ENCODE measurements at regions not wholly inside any gene's neighbourhood (a gene's known extent, or its start where the extent isn't known, plus 50 kb on each side); places are given as distances from the start of the nearest gene placed in this dataset.

GRCh38 chr2:199583676-199584075 is 125.9 kb upstream of the SATB2 start:
- no peak for DNase-seq
- TF ChIP-seq CTCF (IDR thresholded peaks at IDR 0.05; ENCODE audit: low read depth, low read length, missing control alignments) = no peak
- Histone ChIP-seq H3K36me3 (replicated peaks) (no peaks in the 10 kb centered on the region), H3K27me3 (replicated peaks) (no peaks in the 10 kb centered on the region), H3K4me3 (ENCODE audit: low read depth, low read length) (no peak overlapping the region), H3K27ac (no peak overlapping the region)
- in situ Hi-C loops (cut with HindIII; ENCODE audit: low pct_ligation_motif_present, low sequenced_read_pairs) = no loop called here

DNA sequence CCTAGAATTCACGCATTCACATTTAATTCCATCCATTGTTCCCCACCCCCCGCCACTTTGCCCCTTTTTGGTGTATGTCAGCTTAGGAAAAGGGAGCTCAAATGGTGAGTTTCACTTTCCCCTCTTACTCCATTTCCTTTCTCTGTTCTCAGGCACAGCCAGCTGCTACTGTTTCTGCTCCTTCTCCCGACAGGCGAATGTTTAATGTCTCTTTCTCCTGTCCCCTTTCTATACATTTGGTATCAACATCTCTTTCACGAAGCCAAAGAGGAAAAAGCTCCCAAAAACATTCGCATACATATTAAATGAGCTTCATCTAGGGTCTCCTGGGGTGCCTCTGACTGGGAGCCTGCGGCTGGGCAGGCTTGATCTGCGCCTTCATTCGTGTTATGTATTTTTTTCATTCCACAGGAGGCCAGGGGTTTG is 124.2 kb upstream of the SATB2 start:
- H3K27me3 ChIP-seq (replicated peaks) = no peaks in the 10 kb centered on the region
- no peaks in the 10 kb centered on the region for H3K36me3 ChIP-seq (replicated peaks)
- H3K27ac ChIP-seq = no peak overlapping the region
- in situ Hi-C loops (cut with HindIII; ENCODE audit: low pct_ligation_motif_present, low sequenced_read_pairs) = no loop called here
- TF ChIP-seq CTCF (IDR thresholded peaks at IDR 0.05; ENCODE audit: low read depth, low read length, missing control alignments) = no peak
- peak; percentile 9 for DNase-seq
- peak overlapping the region; percentile 53 for H3K4me3 ChIP-seq (ENCODE audit: low read depth, low read length)

- no peaks in the 10 kb centered on the region for H3K36me3 ChIP-seq (replicated peaks)
- H3K27ac ChIP-seq = no peak overlapping the region
- in situ Hi-C loops (cut with HindIII; ENCODE audit: low pct_ligation_motif_present, low sequenced_read_pairs) = no loop called here
- H3K4me3 ChIP-seq (ENCODE audit: low read depth, low read length) = peak overlapping the region; percentile 53
- H3K27me3 ChIP-seq (replicated peaks) = no peaks in the 10 kb centered on the region
- TF ChIP-seq CTCF (IDR thresholded peaks at IDR 0.05; ENCODE audit: low read depth, low read length, missing control alignments) = no peak
- DNase-seq = no peak
Measured at GRCh38 chr2:199581408-199581807, 123.7 kb upstream of the SATB2 start.

DNA sequence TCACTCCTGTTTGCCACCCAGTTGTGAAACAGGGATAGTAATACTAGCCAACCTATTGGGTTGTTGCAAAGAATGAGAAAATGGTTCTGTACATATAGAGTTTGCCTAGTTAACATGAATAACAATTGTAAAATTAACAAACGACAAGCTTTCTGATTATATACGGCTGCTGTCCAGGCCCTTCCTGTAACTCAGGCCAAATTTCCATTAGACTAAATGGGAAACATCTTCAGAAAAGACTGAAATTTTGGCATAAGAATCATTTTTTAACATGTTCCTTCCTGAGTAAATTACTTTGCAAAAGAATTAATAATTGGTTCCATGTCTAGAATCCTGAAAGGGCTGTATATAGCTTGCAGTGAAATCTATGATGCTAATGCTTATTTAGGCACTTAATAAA is 117.7 kb upstream of the SATB2 start:
- no peak for DNase-seq
- Histone ChIP-seq H3K27me3 (replicated peaks) (no peaks in the 10 kb centered on the region), H3K36me3 (replicated peaks) (no peaks in the 10 kb centered on the region), H3K4me3 (ENCODE audit: low read depth, low read length) (no peak overlapping the region), H3K27ac (no peak overlapping the region)
- no peak for TF ChIP-seq CTCF (IDR thresholded peaks at IDR 0.05; ENCODE audit: low read depth, low read length, missing control alignments)
- in situ Hi-C loops (cut with HindIII; ENCODE audit: low pct_ligation_motif_present, low sequenced_read_pairs) = no loop called here

DNA sequence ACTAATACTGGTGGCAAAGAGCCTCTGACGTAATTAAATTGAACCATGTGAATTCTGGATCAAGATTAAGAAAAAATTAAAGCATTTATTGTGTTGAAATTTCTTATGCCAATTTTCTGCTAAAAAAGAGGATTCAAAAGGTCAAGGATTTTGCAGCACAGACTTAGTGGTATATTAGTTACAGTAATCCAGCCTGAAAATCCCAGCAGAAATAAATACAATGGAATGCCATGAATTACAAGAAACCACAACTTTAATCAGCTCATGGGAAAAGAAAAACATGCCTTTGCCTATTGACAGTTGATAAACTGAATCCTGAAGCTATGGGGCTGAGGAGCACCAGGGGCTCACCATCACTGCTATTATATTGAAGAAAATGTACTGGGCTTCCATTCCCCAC is 114.8 kb upstream of the SATB2 start:
- H3K27me3 ChIP-seq (replicated peaks) = no peaks in the 10 kb centered on the region
- no peak overlapping the region for H3K27ac ChIP-seq
- H3K4me3 ChIP-seq (ENCODE audit: low read depth, low read length) = no peak overlapping the region
- no peak for TF ChIP-seq CTCF (IDR thresholded peaks at IDR 0.05; ENCODE audit: low read depth, low read length, missing control alignments)
- in situ Hi-C loops (cut with HindIII; ENCODE audit: low pct_ligation_motif_present, low sequenced_read_pairs) = no loop called here
- DNase-seq = no peak
- H3K36me3 ChIP-seq (replicated peaks) = no peaks in the 10 kb centered on the region

GRCh38 chr2:199570934-199571333 is 113.2 kb upstream of the SATB2 start:
- no peak for TF ChIP-seq CTCF (IDR thresholded peaks at IDR 0.05; ENCODE audit: low read depth, low read length, missing control alignments)

More at GRCh38 chr2:199570934-199571333, 113.2 kb upstream of the SATB2 start:
- H3K4me3 ChIP-seq (ENCODE audit: low read depth, low read length) = no peak overlapping the region
- H3K36me3 ChIP-seq (replicated peaks) = no peaks in the 10 kb centered on the region
- no peak for DNase-seq
- no peaks in the 10 kb centered on the region for H3K27me3 ChIP-seq (replicated peaks)
- in situ Hi-C loops (cut with HindIII; ENCODE audit: low pct_ligation_motif_present, low sequenced_read_pairs) = no loop called here
- no peak overlapping the region for H3K27ac ChIP-seq
